GM12874 (cell line): ENCODE measurements at regions not wholly inside any gene's neighbourhood (a gene's known extent, or its start where the extent isn't known, plus 50 kb on each side); places are given as distances from the start of the nearest gene placed in this dataset.

Experiments used
- CTCF ChIP-seq: IDR thresholded peaks from 2 replicates; pipeline ENCODE4 v1.5.1; 2011; ENCODE audit warnings: low read depth, mild to moderate bottlenecking, control low read depth, low read length, moderate library complexity; ENCODE audit not compliant: insufficient read depth

DNA sequence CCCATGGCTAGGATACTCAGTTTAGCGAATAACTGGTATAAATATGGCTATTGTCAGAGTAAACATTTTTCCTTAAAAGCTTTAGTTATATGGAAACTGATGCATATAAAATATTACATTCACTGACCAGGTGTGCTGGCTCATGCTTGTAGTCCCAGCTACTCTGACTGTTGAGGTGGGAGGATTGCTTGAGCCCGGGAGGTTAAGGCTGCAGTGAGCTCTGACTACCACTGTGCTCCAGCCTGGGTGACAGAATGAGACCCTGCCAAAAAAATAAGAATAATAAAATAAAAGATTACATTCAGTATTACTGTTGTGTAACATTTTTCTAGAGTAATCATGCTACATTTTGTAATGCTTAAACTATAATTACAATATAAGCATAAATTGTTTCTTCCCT is 350.4 kb upstream of the FSIP2 start:
- no peak for TF ChIP-seq CTCF

DNA sequence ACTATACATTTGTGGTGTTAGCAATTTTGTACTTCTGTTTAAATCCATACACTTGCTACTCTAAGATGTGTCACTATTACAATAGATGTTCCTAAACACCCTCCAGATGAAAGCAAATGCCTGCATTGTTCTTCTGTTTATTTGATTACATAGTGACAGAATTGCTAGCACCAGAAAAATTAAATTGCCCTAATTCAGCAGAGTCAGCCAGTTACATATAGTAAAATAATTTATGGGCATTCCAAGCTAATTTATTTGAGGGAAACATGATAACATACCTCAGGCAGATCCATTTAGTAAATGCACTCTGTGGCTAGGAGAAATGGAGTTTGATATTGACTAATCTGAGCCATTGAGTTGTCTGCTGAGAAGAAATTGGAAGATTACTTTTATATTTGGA is 347.1 kb upstream of the FSIP2 start:
- TF ChIP-seq CTCF: no peak

DNA sequence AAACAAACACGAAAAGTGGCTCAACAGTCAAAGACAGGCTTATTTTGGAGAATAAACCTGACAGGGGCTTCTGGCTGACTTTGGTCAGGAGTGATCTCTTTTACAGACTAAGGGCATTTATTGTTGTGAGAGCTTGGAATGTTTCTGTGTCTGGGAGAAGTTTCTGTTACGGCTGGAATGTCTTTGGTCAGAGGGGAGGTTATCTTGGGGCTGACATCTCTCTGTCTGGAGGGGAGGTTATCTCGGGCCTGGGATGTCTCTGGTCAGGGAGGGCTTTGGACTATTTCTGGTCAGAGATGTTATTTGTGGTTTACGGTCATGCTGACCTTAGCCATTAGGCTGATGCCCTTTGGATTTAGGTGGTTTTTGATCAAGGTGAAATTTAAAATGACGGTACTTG is 345.5 kb upstream of the FSIP2 start:
- TF ChIP-seq CTCF: no peak

DNA sequence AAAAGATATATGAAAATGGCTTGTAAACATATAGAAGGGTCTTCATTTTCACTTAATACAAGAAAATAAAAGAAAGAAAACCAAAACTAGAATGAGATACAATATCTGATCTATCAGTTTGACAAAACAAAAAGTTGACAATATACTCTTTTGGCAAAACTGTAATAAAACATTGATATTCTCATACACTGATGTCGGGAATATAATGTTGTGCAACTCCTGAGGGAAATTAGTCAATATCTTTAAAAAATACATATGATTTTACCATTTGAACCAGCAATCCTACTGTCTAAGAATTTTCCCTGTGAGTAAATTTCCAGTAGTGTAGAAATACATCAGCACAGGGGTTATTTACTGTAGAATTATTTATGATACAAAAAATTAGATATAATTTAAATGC is 336.1 kb upstream of the FSIP2 start:
- no peak for TF ChIP-seq CTCF

GRCh38 chr2:185404578-185404977 is 334.0 kb upstream of the FSIP2 start:
- no peak for TF ChIP-seq CTCF

GRCh38 chr2:185417111-185417510 is 321.5 kb upstream of the FSIP2 start:
- no peak for TF ChIP-seq CTCF

DNA sequence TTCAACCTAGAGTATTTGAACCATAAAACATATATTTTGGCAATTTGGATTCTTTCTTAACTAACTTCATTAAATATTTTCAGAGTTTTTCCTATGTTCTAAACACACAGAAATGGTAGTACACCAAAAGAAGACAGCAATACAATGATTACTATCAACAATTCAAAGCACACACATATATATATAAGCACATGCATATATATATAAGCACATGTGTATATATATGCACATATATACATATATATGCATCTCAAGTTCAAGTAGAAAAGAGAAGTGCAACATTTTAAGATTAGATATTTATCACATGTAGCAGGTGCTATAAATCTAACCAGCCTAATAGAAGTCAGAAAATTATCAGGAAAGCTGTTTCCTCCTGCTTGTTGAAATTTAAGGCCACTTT is 320.9 kb upstream of the FSIP2 start:
- TF ChIP-seq CTCF: no peak

GRCh38 chr2:185428000-185428399 is 310.6 kb upstream of the FSIP2 start:
- TF ChIP-seq CTCF: no peak
